ENCODE measurements at regions not wholly inside any gene's neighbourhood (a gene's known extent, or its start where the extent isn't known, plus 50 kb on each side); places are given as distances from the start of the nearest gene placed in this dataset.

DNA sequence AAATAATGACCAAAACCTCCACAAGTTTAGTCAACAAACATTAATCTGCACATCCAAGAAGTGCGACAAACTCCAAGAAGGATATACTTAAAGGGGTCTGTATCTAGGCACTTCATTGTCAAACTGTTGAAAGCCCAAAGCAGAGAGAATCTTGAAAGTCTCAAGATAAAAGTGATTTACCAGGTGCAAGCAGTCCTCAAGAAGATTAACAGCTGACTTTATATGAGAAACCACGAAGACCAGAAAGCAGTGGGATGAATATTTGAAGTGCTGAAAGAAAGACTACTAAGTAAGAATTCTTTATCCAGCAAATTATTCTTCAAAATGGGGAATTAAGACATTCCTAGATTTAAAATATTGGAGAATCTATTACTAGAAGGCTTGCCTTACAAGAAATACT, 58.4 kb upstream of the BLCAP start:
- POLR2A ChIA-PET, result no interaction called here
- DNase-seq (ENCODE audit: low read depth, low spot score), result no peak
- TF ChIP-seq CTCF (IDR thresholded peaks at IDR 0.05) (no peak), POLR2AphosphoS5 (IDR thresholded peaks at IDR 0.05; ENCODE audit: low read depth, low read length) (no peak), TCF7L2 (IDR thresholded peaks at IDR 0.05; ENCODE audit: low read depth, low read length) (no peak), SIN3A (IDR thresholded peaks at IDR 0.05; ENCODE audit: borderline replicate concordance, insufficient read depth, low read depth, low read length) (no peak)
- TF ChIP-seq, protein P1, sequence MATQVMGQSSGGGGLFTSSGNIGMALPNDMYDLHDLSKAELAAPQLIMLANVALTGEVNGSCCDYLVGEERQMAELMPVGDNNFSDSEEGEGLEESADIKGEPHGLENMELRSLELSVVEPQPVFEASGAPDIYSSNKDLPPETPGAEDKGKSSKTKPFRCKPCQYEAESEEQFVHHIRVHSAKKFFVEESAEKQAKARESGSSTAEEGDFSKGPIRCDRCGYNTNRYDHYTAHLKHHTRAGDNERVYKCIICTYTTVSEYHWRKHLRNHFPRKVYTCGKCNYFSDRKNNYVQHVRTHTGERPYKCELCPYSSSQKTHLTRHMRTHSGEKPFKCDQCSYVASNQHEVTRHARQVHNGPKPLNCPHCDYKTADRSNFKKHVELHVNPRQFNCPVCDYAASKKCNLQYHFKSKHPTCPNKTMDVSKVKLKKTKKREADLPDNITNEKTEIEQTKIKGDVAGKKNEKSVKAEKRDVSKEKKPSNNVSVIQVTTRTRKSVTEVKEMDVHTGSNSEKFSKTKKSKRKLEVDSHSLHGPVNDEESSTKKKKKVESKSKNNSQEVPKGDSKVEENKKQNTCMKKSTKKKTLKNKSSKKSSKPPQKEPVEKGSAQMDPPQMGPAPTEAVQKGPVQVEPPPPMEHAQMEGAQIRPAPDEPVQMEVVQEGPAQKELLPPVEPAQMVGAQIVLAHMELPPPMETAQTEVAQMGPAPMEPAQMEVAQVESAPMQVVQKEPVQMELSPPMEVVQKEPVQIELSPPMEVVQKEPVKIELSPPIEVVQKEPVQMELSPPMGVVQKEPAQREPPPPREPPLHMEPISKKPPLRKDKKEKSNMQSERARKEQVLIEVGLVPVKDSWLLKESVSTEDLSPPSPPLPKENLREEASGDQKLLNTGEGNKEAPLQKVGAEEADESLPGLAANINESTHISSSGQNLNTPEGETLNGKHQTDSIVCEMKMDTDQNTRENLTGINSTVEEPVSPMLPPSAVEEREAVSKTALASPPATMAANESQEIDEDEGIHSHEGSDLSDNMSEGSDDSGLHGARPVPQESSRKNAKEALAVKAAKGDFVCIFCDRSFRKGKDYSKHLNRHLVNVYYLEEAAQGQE (IDR thresholded peaks at IDR 0.05; ENCODE audit: insufficient read depth in 1 of 2, low read depth in 2 of 2, low read length in 1 of 2), result no peak
- H3K4me3 ChIP-seq (ENCODE audit: low read depth in 2 of 2, low read length in 2 of 2), result no peak overlapping the region
- intact Hi-C loops (cut with micrococcal nuclease; ENCODE audit: unreplicated experiment) (no loop called here), in situ Hi-C loops (cut with HindIII; ENCODE audit: low pct_unique_long_range_greater_than_20kb, low sequenced_read_pairs) (no loop called here)
- H3K4me1 ChIP-seq (ENCODE audit: control insufficient read depth, insufficient read depth, low read length), result no peaks in the 10 kb centered on the region
- CTCF ChIA-PET, result no interaction called here
- ATAC-seq, result no peak
- H3K27me3 ChIP-seq (ENCODE audit: control insufficient read depth, insufficient read depth, low read length), result peaks cover 18% of the 10 kb centered on the region
- H3K9me3 ChIP-seq (ENCODE audit: control insufficient read depth, insufficient read depth, low read depth, low read length), result no peaks in the 10 kb centered on the region
- BruUV-seq (replicated peaks), result no TSS peak
- no peaks in the 10 kb centered on the region for H3K36me3 ChIP-seq (ENCODE audit: control insufficient read depth, insufficient read depth, low read length)
- no peak overlapping the region for H3K27ac ChIP-seq (ENCODE audit: low read length)

- no peak for TF ChIP-seq CTCF (IDR thresholded peaks at IDR 0.05)
- TF ChIP-seq, protein P1 (IDR thresholded peaks at IDR 0.05; ENCODE audit: insufficient read depth in 1 of 2, low read depth in 2 of 2, low read length in 1 of 2), result no peak
- TF ChIP-seq SIN3A (IDR thresholded peaks at IDR 0.05; ENCODE audit: borderline replicate concordance, insufficient read depth, low read depth, low read length), result no peak
- no peak for TF ChIP-seq TCF7L2 (IDR thresholded peaks at IDR 0.05; ENCODE audit: low read depth, low read length)
- POLR2A ChIA-PET, result no interaction called here
- peaks cover 16% of the 10 kb centered on the region for H3K27me3 ChIP-seq (ENCODE audit: control insufficient read depth, insufficient read depth, low read length)
- in situ Hi-C loops (cut with HindIII; ENCODE audit: low pct_unique_long_range_greater_than_20kb, low sequenced_read_pairs) (no loop called here), intact Hi-C loops (cut with micrococcal nuclease; ENCODE audit: unreplicated experiment) (no loop called here)
- BruUV-seq (replicated peaks), result no TSS peak
- CTCF ChIA-PET, result no interaction called here
- no peak overlapping the region for H3K4me3 ChIP-seq (ENCODE audit: low read depth in 2 of 2, low read length in 2 of 2)
- no peak overlapping the region for H3K27ac ChIP-seq (ENCODE audit: low read length)
- ATAC-seq (no peak), DNase-seq (ENCODE audit: low read depth, low spot score) (no peak)
- no peaks in the 10 kb centered on the region for H3K4me1 ChIP-seq (ENCODE audit: control insufficient read depth, insufficient read depth, low read length)
- no peaks in the 10 kb centered on the region for H3K36me3 ChIP-seq (ENCODE audit: control insufficient read depth, insufficient read depth, low read length)
- no peaks in the 10 kb centered on the region for H3K9me3 ChIP-seq (ENCODE audit: control insufficient read depth, insufficient read depth, low read depth, low read length)
Observed at GRCh38 chr20:37584238-37584807, 56.6 kb upstream of the BLCAP start.
